ENCODE measurements at regions not wholly inside any gene's neighbourhood (a gene's known extent, or its start where the extent isn't known, plus 50 kb on each side); places are given as distances from the start of the nearest gene placed in this dataset.

DNA sequence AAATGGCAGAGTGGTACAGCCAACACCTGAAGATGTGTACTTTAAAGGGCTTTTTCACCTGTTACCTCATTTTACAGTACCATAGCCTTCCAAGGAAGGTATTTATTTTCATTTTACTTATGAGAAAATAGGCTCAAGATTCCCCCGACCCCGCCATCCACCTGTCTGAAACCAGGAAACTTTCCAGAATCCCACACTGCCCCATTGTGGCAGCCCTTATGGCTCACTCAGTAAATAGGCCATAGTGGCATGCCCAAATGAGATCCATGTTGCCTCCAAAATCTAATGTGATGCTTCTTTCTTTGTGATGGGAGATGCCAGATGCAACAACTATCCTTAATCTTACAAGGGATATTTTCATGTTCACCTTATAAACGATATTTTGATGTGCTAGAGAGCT is 97.8 kb downstream of the EBNA1BP2 start:
- Histone ChIP-seq H2AFZ (replicated peaks; ENCODE audit: low read length, poor library complexity) (no peak overlapping the region), H3K4ac (ENCODE audit: low read depth, low read length) (no peak overlapping the region), H2BK15ac (ENCODE audit: low read depth, low read length) (no peak overlapping the region), H3K9me3 (ENCODE audit: control insufficient read depth, insufficient read depth, low read length) (no peaks in the 10 kb centered on the region), H3K9me1 (ENCODE audit: insufficient read depth, low read length) (0 out of 2 replicates have a peak, but pooled peaks cover 3% of the 10 kb centered on the region), H3K23ac (ENCODE audit: low read depth, low read length) (no peak overlapping the region), H3K4me2 (ENCODE audit: low read depth, low read length) (no peak overlapping the region), H4K8ac (ENCODE audit: low read depth in 2 of 2, low read length in 2 of 2) (no peak overlapping the region), H3K27ac (ENCODE audit: insufficient read depth, low read length) (no peak overlapping the region), H3K4me3 (ENCODE audit: insufficient read depth, low read depth, low read length) (no peak overlapping the region), H3K56ac (ENCODE audit: extremely low read depth, insufficient read depth, low read length) (no peak overlapping the region), H4K91ac (ENCODE audit: insufficient read depth, low read depth, low read length) (no peak overlapping the region), H3K14ac (replicated peaks; ENCODE audit: low read depth, low read length) (no peak overlapping the region), H3K18ac (ENCODE audit: low read depth, low read length) (no peak overlapping the region), H3K36me3 (ENCODE audit: control insufficient read depth, insufficient read depth, low read length) (no peaks in the 10 kb centered on the region), H4K20me1 (ENCODE audit: insufficient read depth, low read length) (no peaks in the 10 kb centered on the region), H2BK5ac (ENCODE audit: low read depth, low read length, poor library complexity, severe bottlenecking) (no peak overlapping the region), H2BK20ac (ENCODE audit: low read depth, low read length) (no peak overlapping the region), H3K79me1 (ENCODE audit: low read depth in 1 of 2, low read length in 2 of 2) (peaks cover 0 to 3% of the 10 kb centered on the region in 2 experiments; a peak in 1 of 4 replicates), H4K5ac (ENCODE audit: low read depth, low read length) (no peak overlapping the region), H2BK120ac (ENCODE audit: low read depth, low read length) (no peak overlapping the region), H3K9ac (ENCODE audit: low read depth, low read length) (no peak overlapping the region), H3K4me1 (ENCODE audit: control insufficient read depth, insufficient read depth, low read length) (peaks cover 7% of the 10 kb centered on the region), H2AK9ac (replicated peaks; ENCODE audit: low read depth, low read length, poor library complexity) (no peak overlapping the region), H2AK5ac (ENCODE audit: low read depth, low read length) (no peak overlapping the region), H3K27me3 (ENCODE audit: control insufficient read depth, insufficient read depth, low read length) (peaks cover 4% of the 10 kb centered on the region)
- no CpG with 5 or more reads among the region's 3 CpGs for WGBS, 2 experiments (ENCODE audit: extremely low coverage in 2 of 2, insufficient read length in 1 of 2)
- TF ChIP-seq SMC3 (IDR thresholded peaks at IDR 0.05; ENCODE audit: low read depth, low read length) = no peak
- TF ChIP-seq, protein P1, sequence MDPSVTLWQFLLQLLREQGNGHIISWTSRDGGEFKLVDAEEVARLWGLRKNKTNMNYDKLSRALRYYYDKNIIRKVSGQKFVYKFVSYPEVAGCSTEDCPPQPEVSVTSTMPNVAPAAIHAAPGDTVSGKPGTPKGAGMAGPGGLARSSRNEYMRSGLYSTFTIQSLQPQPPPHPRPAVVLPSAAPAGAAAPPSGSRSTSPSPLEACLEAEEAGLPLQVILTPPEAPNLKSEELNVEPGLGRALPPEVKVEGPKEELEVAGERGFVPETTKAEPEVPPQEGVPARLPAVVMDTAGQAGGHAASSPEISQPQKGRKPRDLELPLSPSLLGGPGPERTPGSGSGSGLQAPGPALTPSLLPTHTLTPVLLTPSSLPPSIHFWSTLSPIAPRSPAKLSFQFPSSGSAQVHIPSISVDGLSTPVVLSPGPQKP (IDR thresholded peaks at IDR 0.05; ENCODE audit: borderline replicate concordance, low read depth, low read length) = no peak
- no peak for TF ChIP-seq USF2 (IDR thresholded peaks at IDR 0.05; ENCODE audit: low read depth, low read length)
- TF ChIP-seq MAZ (IDR thresholded peaks at IDR 0.05; ENCODE audit: borderline replicate concordance, low read depth, low read length) = no peak
- no peak for TF ChIP-seq MXI1 (IDR thresholded peaks at IDR 0.05; ENCODE audit: borderline replicate concordance, low read depth, low read length)
- no peak for TF ChIP-seq BHLHE40 (IDR thresholded peaks at IDR 0.05; ENCODE audit: low read depth, low read length)
- TF ChIP-seq, protein P2, sequence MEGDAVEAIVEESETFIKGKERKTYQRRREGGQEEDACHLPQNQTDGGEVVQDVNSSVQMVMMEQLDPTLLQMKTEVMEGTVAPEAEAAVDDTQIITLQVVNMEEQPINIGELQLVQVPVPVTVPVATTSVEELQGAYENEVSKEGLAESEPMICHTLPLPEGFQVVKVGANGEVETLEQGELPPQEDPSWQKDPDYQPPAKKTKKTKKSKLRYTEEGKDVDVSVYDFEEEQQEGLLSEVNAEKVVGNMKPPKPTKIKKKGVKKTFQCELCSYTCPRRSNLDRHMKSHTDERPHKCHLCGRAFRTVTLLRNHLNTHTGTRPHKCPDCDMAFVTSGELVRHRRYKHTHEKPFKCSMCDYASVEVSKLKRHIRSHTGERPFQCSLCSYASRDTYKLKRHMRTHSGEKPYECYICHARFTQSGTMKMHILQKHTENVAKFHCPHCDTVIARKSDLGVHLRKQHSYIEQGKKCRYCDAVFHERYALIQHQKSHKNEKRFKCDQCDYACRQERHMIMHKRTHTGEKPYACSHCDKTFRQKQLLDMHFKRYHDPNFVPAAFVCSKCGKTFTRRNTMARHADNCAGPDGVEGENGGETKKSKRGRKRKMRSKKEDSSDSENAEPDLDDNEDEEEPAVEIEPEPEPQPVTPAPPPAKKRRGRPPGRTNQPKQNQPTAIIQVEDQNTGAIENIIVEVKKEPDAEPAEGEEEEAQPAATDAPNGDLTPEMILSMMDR (conservative IDR thresholded peaks at IDR 0.05; ENCODE audit: low read depth, low read length) = no peak
- TF ChIP-seq RAD21 (IDR thresholded peaks at IDR 0.05; ENCODE audit: low read length) = no peak
- no peak for TF ChIP-seq NFE2L2 (IDR thresholded peaks at IDR 0.05; ENCODE audit: low read depth, low read length)
- no peak for TF ChIP-seq POLR2A (IDR thresholded peaks at IDR 0.05; ENCODE audit: low read depth, low read length)
- no TSS peak for BruUV-seq (replicated peaks)
- POLR2A ChIA-PET (ENCODE audit: unreplicated experiment) = interaction anchor here (0.7 to 1.1 kb wide), 2 partner anchors 150 to 161 kb away, joined by 4 to 5 read pairs; no protein-coding TSS in a partner anchor
- dilution Hi-C loops (cut with HindIII; ENCODE audit: low sequenced_read_pairs, unreplicated experiment) (no loop called here), intact Hi-C loops (cut with micrococcal nuclease) (no loop called here), in situ Hi-C loops (cut with MboI; ENCODE audit: low sequenced_read_pairs) (loop anchor here (5.0 kb wide), 1 partner anchor 297 kb away; no protein-coding TSS in a partner anchor)
- ATAC-seq (ENCODE audit: low read depth) (no peak), DNase-seq (no peak)
- CTCF ChIA-PET = interaction anchor here (0.6 to 4.2 kb wide), 22 partner anchors 10 to 430 kb away, joined by 3 to 132 read pairs (median 4); partner anchors contain the start of gene ZNF691
